ENCODE measurements at regions not wholly inside any gene's neighbourhood (a gene's known extent, or its start where the extent isn't known, plus 50 kb on each side); places are given as distances from the start of the nearest gene placed in this dataset.

DNA sequence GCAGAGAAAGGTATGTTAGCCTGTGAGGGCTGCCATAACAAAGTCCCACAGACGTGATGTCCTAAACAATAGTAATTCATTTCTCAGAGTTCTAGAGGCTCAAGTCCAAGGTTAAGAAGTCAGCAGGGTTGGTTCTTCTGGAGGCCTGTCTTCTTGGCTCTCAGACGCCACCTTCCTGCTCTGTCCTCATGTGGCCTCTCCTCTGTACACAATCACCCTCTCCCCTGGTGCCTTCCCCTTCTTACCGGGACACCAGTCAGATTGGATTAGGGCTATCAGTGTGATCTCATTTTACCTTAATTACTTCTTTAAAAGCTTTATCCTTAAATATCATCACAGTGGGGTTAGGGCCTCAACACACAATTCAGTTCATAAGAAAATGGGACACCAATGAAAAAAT is 860.5 kb downstream of the RNF144A start:
- Histone ChIP-seq H3K4me2 (no peak overlapping the region), H3K9ac (no peak overlapping the region), H3K79me2 (ENCODE audit: insufficient read depth, low read depth) (no peaks in the 10 kb centered on the region), H3K27ac (no peak overlapping the region), H3K4me1 (ENCODE audit: low read depth, poor library complexity, severe bottlenecking) (peaks cover 23% of the 10 kb centered on the region), H3K36me3 (ENCODE audit: insufficient read depth) (no peaks in the 10 kb centered on the region), H4K20me1 (ENCODE audit: insufficient read depth) (no peaks in the 10 kb centered on the region), H2AFZ (ENCODE audit: low read depth) (no peak overlapping the region), H3K27me3 (ENCODE audit: insufficient read depth, low read depth) (no peaks in the 10 kb centered on the region), H3K4me3 (IDR thresholded peaks at IDR 0.05; ENCODE audit: insufficient read depth, low read depth, low read length) (no peak overlapping the region)
- TF ChIP-seq, protein P1, sequence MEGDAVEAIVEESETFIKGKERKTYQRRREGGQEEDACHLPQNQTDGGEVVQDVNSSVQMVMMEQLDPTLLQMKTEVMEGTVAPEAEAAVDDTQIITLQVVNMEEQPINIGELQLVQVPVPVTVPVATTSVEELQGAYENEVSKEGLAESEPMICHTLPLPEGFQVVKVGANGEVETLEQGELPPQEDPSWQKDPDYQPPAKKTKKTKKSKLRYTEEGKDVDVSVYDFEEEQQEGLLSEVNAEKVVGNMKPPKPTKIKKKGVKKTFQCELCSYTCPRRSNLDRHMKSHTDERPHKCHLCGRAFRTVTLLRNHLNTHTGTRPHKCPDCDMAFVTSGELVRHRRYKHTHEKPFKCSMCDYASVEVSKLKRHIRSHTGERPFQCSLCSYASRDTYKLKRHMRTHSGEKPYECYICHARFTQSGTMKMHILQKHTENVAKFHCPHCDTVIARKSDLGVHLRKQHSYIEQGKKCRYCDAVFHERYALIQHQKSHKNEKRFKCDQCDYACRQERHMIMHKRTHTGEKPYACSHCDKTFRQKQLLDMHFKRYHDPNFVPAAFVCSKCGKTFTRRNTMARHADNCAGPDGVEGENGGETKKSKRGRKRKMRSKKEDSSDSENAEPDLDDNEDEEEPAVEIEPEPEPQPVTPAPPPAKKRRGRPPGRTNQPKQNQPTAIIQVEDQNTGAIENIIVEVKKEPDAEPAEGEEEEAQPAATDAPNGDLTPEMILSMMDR (conservative IDR thresholded peaks at IDR 0.05; ENCODE audit: low read depth, low read length), result no peak

DNA sequence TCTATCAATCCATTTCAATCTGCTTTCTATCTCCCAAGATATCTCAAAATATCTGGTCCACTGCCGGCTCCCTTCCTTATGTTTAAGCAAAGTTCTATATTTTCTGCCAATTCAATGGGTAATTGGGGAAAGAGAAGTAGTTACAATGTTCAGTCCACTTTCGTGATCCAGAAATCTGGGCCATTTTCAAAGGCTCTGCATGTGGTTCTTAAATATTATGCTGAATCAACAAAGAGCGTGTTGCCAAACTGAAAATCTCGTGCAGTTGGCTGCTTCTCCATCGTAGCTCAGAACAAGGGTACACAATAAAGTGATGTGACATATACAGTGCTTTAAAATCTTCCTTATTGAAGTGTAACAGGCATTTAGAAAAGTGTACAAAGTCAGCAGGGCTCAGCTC is 863.1 kb downstream of the RNF144A start:
- no peaks in the 10 kb centered on the region for H4K20me1 ChIP-seq (ENCODE audit: insufficient read depth)
- H3K27ac ChIP-seq, result no peak overlapping the region
- no peaks in the 10 kb centered on the region for H3K27me3 ChIP-seq (ENCODE audit: insufficient read depth, low read depth)
- no peak overlapping the region for H3K9ac ChIP-seq
- no peak overlapping the region for H2AFZ ChIP-seq (ENCODE audit: low read depth)
- H3K4me3 ChIP-seq (IDR thresholded peaks at IDR 0.05; ENCODE audit: insufficient read depth, low read depth, low read length), result no peak overlapping the region
- no peaks in the 10 kb centered on the region for H3K36me3 ChIP-seq (ENCODE audit: insufficient read depth)
- H3K4me1 ChIP-seq (ENCODE audit: low read depth, poor library complexity, severe bottlenecking), result no peaks in the 10 kb centered on the region
- H3K79me2 ChIP-seq (ENCODE audit: insufficient read depth, low read depth), result no peaks in the 10 kb centered on the region
- TF ChIP-seq, protein P1 (conservative IDR thresholded peaks at IDR 0.05; ENCODE audit: low read depth, low read length), result no peak
- no peak overlapping the region for H3K4me2 ChIP-seq

DNA sequence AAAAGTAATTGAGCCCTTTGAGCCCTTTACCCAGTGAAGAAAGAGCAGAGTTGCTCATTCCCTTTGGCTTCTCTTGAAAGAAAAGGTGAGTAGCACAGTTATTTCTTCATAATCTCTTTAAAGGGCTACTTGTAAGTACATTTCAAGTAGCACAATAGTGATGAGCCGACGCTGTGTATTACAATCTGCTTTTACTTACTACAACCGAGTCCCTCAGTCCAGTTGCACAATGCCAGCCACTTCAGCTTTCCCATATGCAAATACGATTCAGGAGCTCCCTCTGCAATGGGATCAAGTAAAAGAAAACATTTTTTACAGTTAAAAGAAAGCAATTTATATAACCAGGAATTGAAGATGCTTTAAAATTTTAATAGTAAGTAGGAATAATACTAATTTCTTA is 868.5 kb downstream of the RNF144A start:
- Histone ChIP-seq H3K27me3 (ENCODE audit: insufficient read depth, low read depth) (no peaks in the 10 kb centered on the region), H3K4me1 (ENCODE audit: low read depth, poor library complexity, severe bottlenecking) (no peaks in the 10 kb centered on the region), H3K79me2 (ENCODE audit: insufficient read depth, low read depth) (no peaks in the 10 kb centered on the region), H2AFZ (ENCODE audit: low read depth) (no peak overlapping the region), H3K4me3 (IDR thresholded peaks at IDR 0.05; ENCODE audit: insufficient read depth, low read depth, low read length) (no peak overlapping the region), H3K4me2 (no peak overlapping the region), H3K27ac (no peak overlapping the region), H4K20me1 (ENCODE audit: insufficient read depth) (no peaks in the 10 kb centered on the region), H3K9ac (no peak overlapping the region), H3K36me3 (ENCODE audit: insufficient read depth) (no peaks in the 10 kb centered on the region)
- TF ChIP-seq, protein P1 (conservative IDR thresholded peaks at IDR 0.05; ENCODE audit: low read depth, low read length), result no peak

DNA sequence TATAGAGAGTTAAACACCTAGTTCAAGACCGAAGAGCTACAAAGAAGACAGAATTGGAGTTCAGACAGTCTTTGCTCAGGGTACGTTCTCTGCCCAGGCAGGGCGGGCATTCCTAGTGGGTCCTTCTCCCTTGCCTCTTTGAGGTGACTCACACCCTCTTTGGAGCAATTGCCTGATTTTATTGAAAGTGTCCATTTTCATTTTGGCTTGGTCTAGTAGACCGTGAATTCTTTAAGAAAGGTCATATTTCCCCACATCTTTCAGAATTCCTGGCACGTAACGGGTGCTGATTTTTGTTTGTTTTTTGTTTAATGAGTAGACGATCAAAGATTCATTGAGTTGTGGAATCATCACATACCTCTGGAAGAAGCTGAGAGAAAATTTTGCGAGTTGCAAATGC is 871.5 kb downstream of the RNF144A start:
- H3K9ac ChIP-seq, result no peak overlapping the region
- H3K27me3 ChIP-seq (ENCODE audit: insufficient read depth, low read depth), result no peaks in the 10 kb centered on the region
- no peak overlapping the region for H2AFZ ChIP-seq (ENCODE audit: low read depth)
- H4K20me1 ChIP-seq (ENCODE audit: insufficient read depth), result no peaks in the 10 kb centered on the region
- no peaks in the 10 kb centered on the region for H3K79me2 ChIP-seq (ENCODE audit: insufficient read depth, low read depth)
- H3K27ac ChIP-seq, result no peak overlapping the region
- H3K4me2 ChIP-seq, result no peak overlapping the region
- no peak overlapping the region for H3K4me3 ChIP-seq (IDR thresholded peaks at IDR 0.05; ENCODE audit: insufficient read depth, low read depth, low read length)
- TF ChIP-seq, protein P1 (conservative IDR thresholded peaks at IDR 0.05; ENCODE audit: low read depth, low read length), result no peak
- no peaks in the 10 kb centered on the region for H3K36me3 ChIP-seq (ENCODE audit: insufficient read depth)
- H3K4me1 ChIP-seq (ENCODE audit: low read depth, poor library complexity, severe bottlenecking), result no peaks in the 10 kb centered on the region

Data from KMS-11 (cell line).